Activated gamma-delta T cell treated with Interleukin-2 at 50 U/mL for 16 hours (primary cell): ENCODE measurements at regions not wholly inside any gene's neighbourhood (a gene's known extent, or its start where the extent isn't known, plus 50 kb on each side); places are given as distances from the start of the nearest gene placed in this dataset.

ENCODE experiments used
- DNase-seq: peaks from one replicate; pipeline ENCODE4 v3.0.0-alpha.2; 2020

DNA sequence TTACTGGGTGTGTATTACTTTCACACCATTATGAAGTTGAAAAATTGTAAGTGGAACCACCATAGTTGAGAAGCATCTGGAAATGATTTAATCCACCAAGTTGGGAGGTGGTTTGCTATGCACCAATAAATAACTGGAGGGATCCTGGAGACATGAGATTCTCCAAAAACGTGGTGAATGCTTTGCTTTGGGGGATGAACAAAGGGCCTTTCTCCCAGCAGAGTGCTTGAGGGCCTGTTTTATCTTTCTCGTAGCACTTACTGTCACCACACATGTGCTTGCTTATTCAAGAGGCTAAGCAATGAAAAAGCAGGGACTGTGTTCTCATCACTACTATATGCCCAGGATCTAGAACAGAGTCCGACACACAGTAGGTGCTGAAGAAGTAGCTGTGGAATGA lies 371.1 kb downstream of the DHX35 start:
- DNase-seq, result no peak

GRCh38 chr20:39328347-39328746 lies 366.2 kb downstream of the DHX35 start:
- DNase-seq, result no peak

GRCh38 chr20:39326050-39326449 lies 363.9 kb downstream of the DHX35 start:
- no peak for DNase-seq

DNA sequence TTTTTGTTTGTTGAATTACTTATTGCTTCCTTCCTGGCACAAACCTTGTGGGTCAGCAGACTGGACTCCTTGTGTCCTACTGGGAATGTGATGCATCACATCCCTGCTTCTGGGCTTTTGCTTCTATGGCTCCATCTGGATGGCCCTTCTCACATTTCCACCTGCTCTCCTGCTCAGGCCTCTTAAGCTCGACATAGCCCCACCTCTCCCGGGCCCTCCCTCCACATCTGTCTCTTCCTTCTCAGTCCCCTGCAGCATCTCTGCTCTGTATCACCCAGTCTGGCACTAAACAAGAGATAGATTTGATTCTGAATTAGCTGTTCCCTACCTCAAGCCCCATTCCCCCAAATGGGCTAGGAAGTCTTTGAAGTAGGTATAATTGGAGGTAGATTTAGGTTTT lies 356.8 kb downstream of the DHX35 start:
- no peak for DNase-seq

- no peak for DNase-seq
Measured at GRCh38 chr20:39312676-39313075, 350.5 kb downstream of the DHX35 start.

DNA sequence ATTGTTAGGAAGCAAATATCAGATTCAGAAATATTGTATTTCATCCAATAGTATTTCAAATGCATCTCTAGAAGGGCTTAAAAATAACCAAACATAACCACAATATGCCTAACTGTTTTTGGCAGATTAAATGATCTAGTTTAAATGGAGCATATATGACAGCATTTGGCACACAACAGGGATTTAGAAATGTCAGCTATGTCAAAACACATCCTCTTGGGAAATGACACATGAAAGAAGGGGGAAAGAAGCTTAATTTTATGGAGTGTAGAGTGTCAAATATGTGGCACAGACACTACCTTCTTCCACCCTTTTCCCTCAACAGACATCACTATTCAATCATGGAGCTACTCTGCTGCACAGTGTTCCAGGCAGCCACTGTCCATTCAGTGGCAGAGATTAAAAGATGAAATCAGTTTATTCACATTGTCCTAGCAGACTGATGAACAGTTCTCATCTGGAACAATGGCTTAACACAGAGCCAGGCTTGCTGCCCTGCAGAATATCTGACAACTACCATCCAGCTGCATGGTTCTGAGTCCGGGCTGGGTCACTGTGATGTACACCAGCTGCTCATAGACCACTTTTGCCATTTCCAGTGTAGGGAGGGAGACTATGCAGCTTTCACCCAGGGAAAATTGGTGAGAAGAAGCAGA lies 349.8 kb downstream of the DHX35 start:
- no peak for DNase-seq

GRCh38 chr20:39310363-39310995 lies 348.3 kb downstream of the DHX35 start:
- DNase-seq, result no peak

- no peak for DNase-seq
Measured at GRCh38 chr20:39309458-39309857, 347.3 kb downstream of the DHX35 start.

DNA sequence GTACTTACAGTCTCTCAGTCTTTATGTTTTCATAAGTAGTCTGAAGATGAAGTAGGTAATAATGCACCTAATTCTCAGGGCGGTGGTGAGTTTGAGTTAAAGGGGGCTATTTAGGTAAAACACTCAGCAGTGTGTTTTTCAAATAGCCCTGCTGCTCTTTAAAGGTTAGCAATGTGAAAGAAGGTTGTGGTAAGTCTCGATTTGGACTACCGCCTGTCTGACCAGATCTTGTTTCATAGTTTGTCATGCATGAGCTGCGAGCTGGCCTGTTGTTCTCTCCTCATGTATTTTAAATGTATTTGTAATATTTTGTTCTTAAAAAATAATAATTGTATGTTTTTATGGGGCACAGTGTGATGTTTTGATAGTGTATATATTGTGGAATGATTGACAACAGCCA lies 340.2 kb downstream of the DHX35 start:
- DNase-seq, result no peak

- no peak for DNase-seq
Measured at GRCh38 chr20:39299783-39300182, 337.6 kb downstream of the DHX35 start.

- no peak for DNase-seq
Measured at GRCh38 chr20:39298571-39299506, 336.7 kb downstream of the DHX35 start.

GRCh38 chr20:39298121-39298520 lies 336.0 kb downstream of the DHX35 start:
- DNase-seq, result no peak

GRCh38 chr20:39295301-39295700 lies 333.2 kb downstream of the DHX35 start:
- DNase-seq, result no peak

GRCh38 chr20:39294137-39294725 lies 332.1 kb downstream of the DHX35 start:
- no peak for DNase-seq

DNA sequence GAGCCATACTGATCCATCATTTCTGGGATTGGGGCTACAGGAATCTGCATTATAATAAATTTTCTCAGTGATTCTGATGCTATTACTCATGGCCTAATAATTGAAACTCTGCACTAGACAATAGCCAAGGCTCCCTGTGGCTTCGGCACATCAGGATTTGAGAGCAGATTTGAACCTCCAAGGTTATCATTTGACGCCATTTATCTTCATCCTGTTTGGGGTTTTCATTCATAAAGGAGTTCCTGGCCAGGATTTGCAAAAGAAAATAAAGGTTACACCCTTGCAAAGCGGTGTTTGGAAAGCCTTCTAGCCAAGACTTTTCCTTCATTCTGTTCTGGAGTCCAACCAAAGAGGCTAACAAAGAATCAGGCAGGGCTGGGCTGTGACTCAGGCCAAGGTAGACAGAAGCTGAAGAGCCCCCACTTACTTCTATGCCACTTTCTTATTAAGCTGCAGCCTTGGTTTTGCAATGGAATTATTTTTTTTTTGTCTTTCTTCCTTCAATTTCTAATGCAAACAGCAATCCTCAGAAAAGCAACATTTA lies 330.1 kb downstream of the DHX35 start:
- DNase-seq, result no peak

GRCh38 chr20:39291301-39291700 lies 329.2 kb downstream of the DHX35 start:
- DNase-seq, result no peak

DNA sequence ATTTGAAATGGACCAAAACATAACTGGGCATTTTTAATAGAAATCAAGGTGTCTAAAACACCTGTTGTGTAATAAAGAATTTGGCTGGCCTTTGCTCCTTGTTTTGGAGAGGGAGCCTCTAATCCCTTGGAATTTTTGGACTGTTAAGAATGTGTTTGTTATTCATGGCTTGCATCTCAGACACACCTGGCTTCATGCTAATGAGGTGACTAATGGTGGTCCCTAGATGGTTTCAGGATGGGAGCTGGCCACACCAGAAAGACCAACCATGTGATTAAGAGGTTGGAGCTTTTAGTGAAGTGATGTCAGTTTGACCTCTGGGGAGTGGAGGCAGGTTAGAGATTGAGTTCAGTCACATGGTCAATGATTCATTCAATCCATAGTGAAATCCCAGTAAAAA lies 328.4 kb downstream of the DHX35 start:
- no peak for DNase-seq

DNA sequence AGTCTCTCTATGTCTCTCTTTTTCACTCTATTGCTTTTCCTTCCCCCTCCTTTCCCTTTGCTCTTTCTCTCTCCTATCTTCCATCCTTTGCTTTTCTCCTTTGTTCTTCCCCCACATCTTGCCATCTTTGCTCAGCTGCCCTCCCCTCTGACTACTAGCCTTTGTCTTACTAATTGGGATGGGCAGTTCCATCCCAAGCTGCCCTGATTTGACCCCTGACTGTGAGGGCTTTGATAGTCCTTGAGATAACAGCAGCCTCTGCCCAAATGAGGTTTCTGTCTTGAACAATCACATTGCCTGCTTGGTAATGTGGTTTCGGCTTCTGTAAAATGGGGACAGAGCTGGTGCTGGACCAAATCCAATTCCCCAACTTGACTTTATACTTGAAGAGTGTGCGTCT lies 327.7 kb downstream of the DHX35 start:
- no peak for DNase-seq

GRCh38 chr20:39289316-39289715 lies 327.2 kb downstream of the DHX35 start:
- no peak for DNase-seq

DNA sequence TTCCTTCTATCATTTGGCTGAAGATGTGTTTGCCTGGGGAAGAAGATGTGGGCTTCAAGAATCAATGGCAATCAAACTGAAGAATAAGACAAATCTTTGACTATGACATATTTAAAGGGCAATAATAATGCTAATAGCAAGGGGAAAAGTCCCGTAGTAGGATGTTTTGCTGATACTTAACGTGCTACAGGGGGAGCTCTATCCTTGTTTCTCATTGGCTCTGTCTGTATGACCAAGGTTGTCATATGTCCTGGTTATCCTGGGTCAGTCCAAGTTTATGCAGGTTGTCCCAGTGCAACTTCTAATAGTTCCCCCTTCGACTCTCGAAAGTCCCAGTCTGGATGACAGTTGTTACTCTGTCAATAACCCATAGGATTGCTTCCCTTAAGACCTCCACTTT lies 321.3 kb downstream of the DHX35 start:
- no peak for DNase-seq

DNA sequence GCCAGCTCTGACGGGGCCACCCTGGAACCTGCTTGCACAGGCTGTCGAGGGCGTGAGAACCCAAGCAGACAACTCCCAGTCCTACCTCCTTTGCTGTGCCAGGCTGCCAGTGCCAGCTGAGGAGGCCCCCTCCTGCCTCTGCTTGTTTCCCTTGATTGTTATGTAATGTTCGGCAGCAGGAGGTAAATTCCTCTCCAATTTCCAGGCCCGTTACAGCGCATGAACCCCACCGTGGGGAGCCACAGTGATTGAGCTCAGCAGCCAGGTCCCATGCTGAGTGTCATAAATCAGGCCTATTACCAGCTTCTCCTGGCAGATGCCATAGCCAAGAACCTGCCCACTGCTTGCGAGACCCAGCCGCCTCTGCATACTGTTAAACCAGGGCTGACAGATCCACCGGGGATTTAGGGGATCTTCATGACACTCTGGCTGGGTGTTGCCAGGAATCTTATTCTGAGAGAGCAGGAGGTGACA lies 320.5 kb downstream of the DHX35 start:
- DNase-seq, result no peak

DNA sequence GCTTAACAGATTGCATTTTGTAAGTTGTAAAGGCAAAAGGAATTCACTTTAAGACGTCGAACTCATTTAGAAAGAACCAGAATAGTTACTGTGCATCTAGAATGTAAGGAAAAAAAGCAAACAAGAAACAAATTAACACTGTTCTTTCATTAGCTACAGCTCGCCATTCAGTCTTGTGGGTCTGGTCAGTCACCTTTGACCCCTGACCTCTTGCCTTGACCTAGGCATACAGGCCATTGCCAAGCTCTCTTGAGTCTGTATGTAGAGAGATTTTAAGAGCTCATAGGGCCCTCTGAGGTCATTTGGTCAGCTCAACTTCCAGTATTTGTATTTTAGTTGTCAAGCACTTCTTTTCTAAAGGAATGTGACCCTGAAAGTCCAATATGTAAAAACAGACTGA lies 318.7 kb downstream of the DHX35 start:
- DNase-seq, result no peak

DNA sequence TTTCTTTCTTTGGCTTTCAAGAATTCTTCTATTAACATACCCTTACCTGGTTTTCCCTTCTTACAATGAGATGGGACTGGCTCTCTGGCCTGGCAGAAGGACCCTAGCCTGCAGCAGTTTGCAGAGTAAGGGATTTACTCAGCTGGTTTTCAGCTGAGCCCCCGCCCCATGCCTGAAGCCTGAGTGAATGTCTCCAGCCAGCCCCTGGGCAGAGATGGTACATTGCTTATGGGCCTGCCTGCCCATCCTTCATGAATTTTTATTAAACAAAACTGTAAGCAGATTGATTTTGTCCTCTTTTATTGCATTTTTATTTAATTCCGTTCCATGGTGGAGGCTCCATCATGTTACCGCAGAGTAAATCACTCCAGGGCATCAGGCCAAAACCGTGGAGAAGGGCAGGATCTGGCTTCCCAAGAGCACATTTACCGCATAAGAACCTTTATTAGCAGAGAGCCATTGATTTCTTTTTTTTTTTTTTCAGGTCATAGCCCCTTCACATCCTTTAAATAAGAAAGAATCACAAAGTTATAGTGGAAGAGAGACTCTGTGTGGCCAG lies 316.2 kb downstream of the DHX35 start:
- no peak for DNase-seq
